ENCODE measurements at regions not wholly inside any gene's neighbourhood (a gene's known extent, or its start where the extent isn't known, plus 50 kb on each side); places are given as distances from the start of the nearest gene placed in this dataset.
"Not testable (repeated sequence)": the region's sequence is repeated elsewhere in the genome, so short reads cannot be mapped to it uniquely, and the experiment has no call there.

GRCh38 chr13:97520061-97520460 lies 86.1 kb downstream of the RAP2A start:
- DNase-seq (ENCODE audit: low spot score in 2 of 2) (no peak), FAIRE-seq (no peak)

- FAIRE-seq: no peak
- DNase-seq (ENCODE audit: low spot score in 2 of 2): no peak
Measured at GRCh38 chr13:97520866-97521265, 86.9 kb downstream of the RAP2A start.

- no peak for FAIRE-seq
- DNase-seq (ENCODE audit: low spot score in 2 of 2): peak in 1 of 2 donors; percentile 10
Measured at GRCh38 chr13:97521726-97522125, 87.8 kb downstream of the RAP2A start.

- no peak for DNase-seq (ENCODE audit: low spot score in 2 of 2)
- FAIRE-seq: no peak
Measured at GRCh38 chr13:97522243-97522642, 88.3 kb downstream of the RAP2A start.

- no peak for DNase-seq (ENCODE audit: low spot score in 2 of 2)
- FAIRE-seq: no peak
Measured at GRCh38 chr13:97526556-97526955, 92.6 kb downstream of the RAP2A start.

GRCh38 chr13:97528518-97528917 lies 94.5 kb downstream of the RAP2A start:
- DNase-seq (ENCODE audit: low spot score in 2 of 2): no peak
- FAIRE-seq: no peak

GRCh38 chr13:97534540-97534939 lies 100.6 kb downstream of the RAP2A start:
- FAIRE-seq: no peak
- DNase-seq (ENCODE audit: low spot score in 2 of 2): no peak

- no peak for DNase-seq (ENCODE audit: low spot score in 2 of 2)
- no peak for FAIRE-seq
Measured at GRCh38 chr13:97535614-97536013, 101.6 kb downstream of the RAP2A start.

GRCh38 chr13:97537110-97537509 lies 103.1 kb downstream of the RAP2A start:
- no peak for FAIRE-seq
- no peak for DNase-seq (ENCODE audit: low spot score in 2 of 2)

GRCh38 chr13:97538203-97538602 lies 104.2 kb downstream of the RAP2A start:
- no peak for FAIRE-seq
- no peak for DNase-seq (ENCODE audit: low spot score in 2 of 2)

- no peak for FAIRE-seq
- no peak for DNase-seq (ENCODE audit: low spot score in 2 of 2)
Measured at GRCh38 chr13:97539651-97540610, 106.0 kb downstream of the RAP2A start.

GRCh38 chr13:97540696-97541095 lies 106.7 kb downstream of the RAP2A start:
- FAIRE-seq (no peak), DNase-seq (ENCODE audit: low spot score in 2 of 2) (no peak)

- FAIRE-seq (no peak), DNase-seq (ENCODE audit: low spot score in 2 of 2) (no peak)
Measured at GRCh38 chr13:97542102-97542685, 108.2 kb downstream of the RAP2A start.

- DNase-seq (ENCODE audit: low spot score in 2 of 2) (no peak), FAIRE-seq (no peak)
Measured at GRCh38 chr13:97544031-97544765, 110.2 kb downstream of the RAP2A start.

- not testable (repeated sequence) for FAIRE-seq; DNase-seq (ENCODE audit: low spot score in 2 of 2)
Measured at GRCh38 chr13:97544971-97545499, 111.1 kb downstream of the RAP2A start.

GRCh38 chr13:97548138-97548537 lies 114.2 kb downstream of the RAP2A start:
- FAIRE-seq: no peak
- DNase-seq (ENCODE audit: low spot score in 2 of 2): no peak

- FAIRE-seq (no peak), DNase-seq (ENCODE audit: low spot score in 2 of 2) (no peak)
Measured at GRCh38 chr13:97548711-97549110, 114.7 kb downstream of the RAP2A start.

GRCh38 chr13:97549201-97549600 lies 115.2 kb downstream of the RAP2A start:
- no peak for FAIRE-seq

GRCh38 chr13:97554496-97554895 lies 120.5 kb downstream of the RAP2A start:
- DNase-seq (ENCODE audit: low spot score in 2 of 2) (no peak), FAIRE-seq (no peak)

More at GRCh38 chr13:97549201-97549600, 115.2 kb downstream of the RAP2A start:
- DNase-seq (ENCODE audit: low spot score in 2 of 2): no peak

- FAIRE-seq (peak; percentile 77), DNase-seq (ENCODE audit: low spot score in 2 of 2) (no peak)
Measured at GRCh38 chr13:97555034-97555433, 121.1 kb downstream of the RAP2A start.

GRCh38 chr13:97559030-97559429 lies 125.1 kb downstream of the RAP2A start:
- no peak for DNase-seq (ENCODE audit: low spot score in 2 of 2)
- FAIRE-seq: no peak

Measured in frontal cortex (tissue), 3 donors.